Calu3 (cell line): ENCODE measurements at regions not wholly inside any gene's neighbourhood (a gene's known extent, or its start where the extent isn't known, plus 50 kb on each side); places are given as distances from the start of the nearest gene placed in this dataset.

Experiments used
- BruUV-seq: library from RNA; stranded (reverse); fragments of 400-500 nt; replicated peaks from 2 replicates; lab custom pipeline; 2021; lab: Mats Ljungman, UMichigan
- CTCF ChIA-PET: fragments of 300-600 bp; sonication (Branson Sonifier 250); formaldehyde crosslinking; loops from one replicate; lab custom pipeline; 2022; ENCODE audit warnings: antibody characterized with exemption; lab: Charles Lee
- DNase-seq: peaks from one replicate; pipeline ENCODE4 v3.0.0; 2022
- H3K27ac Mint-ChIP-seq: one replicate; pipeline ENCODE4 v1.8.0; 2022; ENCODE audit warnings: mixed read lengths; ENCODE audit not compliant: unreplicated experiment
- H3K27me3 Mint-ChIP-seq: one replicate; pipeline ENCODE4 v1.8.0; 2022; ENCODE audit warnings: mixed read lengths; ENCODE audit not compliant: unreplicated experiment
- H3K36me3 Mint-ChIP-seq: one replicate; pipeline ENCODE4 v1.8.0; 2022; ENCODE audit warnings: mild to moderate bottlenecking, moderate library complexity, mixed read lengths; ENCODE audit not compliant: insufficient read depth, unreplicated experiment
- H3K4me1 Mint-ChIP-seq: one replicate; pipeline ENCODE4 v1.8.0; 2022; ENCODE audit warnings: mild to moderate bottlenecking, low read depth, mixed read lengths; ENCODE audit not compliant: unreplicated experiment
- H3K4me3 Mint-ChIP-seq: one replicate; pipeline ENCODE4 v1.8.0; 2022; ENCODE audit warnings: mild to moderate bottlenecking, low read depth, moderate library complexity, mixed read lengths; ENCODE audit not compliant: unreplicated experiment
- H3K9me3 Mint-ChIP-seq: one replicate; pipeline ENCODE4 v1.8.0; 2022; ENCODE audit warnings: low read depth, mixed read lengths; ENCODE audit not compliant: unreplicated experiment
- CTCF ChIP-seq: fragments of 200-600 bp; IDR thresholded peaks from one replicate; pipeline ENCODE4 v1.8.0; 2022; ENCODE audit warnings: antibody characterized with exemption; ENCODE audit not compliant: unreplicated experiment
- intact Hi-C: fragments of 100-400 bp; cut with micrococcal nuclease; formaldehyde crosslinking; loops from one replicate; pipeline ENCODE4 v1.10.0; 2022; ENCODE audit not compliant: unreplicated experiment

DNA sequence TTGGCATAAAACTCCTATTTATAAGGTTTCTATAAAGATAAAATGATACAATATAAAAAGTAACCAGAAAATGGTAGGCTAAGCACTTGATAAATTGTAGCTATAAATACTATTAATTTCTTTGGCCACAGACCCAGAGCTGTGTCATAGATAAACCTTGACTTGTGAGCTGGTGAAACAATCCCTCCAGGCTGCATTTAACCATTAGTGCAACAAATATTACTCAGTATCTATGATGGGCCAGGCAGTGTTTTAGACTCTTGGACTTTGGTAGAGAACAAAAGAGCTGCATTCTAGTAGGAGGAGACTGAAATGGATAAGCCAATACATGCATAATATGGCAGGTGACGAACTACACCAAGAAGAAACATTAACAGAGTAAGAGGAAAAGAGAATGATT lies 178.1 kb downstream of the BTG1 start:
- Mint-ChIP-seq H3K36me3 (no peaks in the 10 kb centered on the region), H3K27me3 (no peaks in the 10 kb centered on the region), H3K4me1 (no peaks in the 10 kb centered on the region), H3K4me3 (no peak overlapping the region), H3K9me3 (peaks cover 2% of the 10 kb centered on the region), H3K27ac (no peak overlapping the region)
- DNase-seq, result no peak
- no TSS peak for BruUV-seq
- intact Hi-C loops, result no loop called here
- CTCF ChIA-PET, result interaction anchor here (1.0 kb wide), 1 partner anchor 15 kb away, joined by 5 read pairs; no protein-coding TSS in a partner anchor
- no peak for TF ChIP-seq CTCF

GRCh38 chr12:91965781-91966180 lies 179.9 kb downstream of the BTG1 start:
- BruUV-seq, result no TSS peak
- Mint-ChIP-seq H3K4me3 (no peak overlapping the region), H3K36me3 (no peaks in the 10 kb centered on the region), H3K27me3 (no peaks in the 10 kb centered on the region), H3K4me1 (no peaks in the 10 kb centered on the region), H3K9me3 (no peaks in the 10 kb centered on the region), H3K27ac (no peak overlapping the region)
- intact Hi-C loops, result no loop called here
- no peak for TF ChIP-seq CTCF
- CTCF ChIA-PET, result interaction anchor here (0.6 to 0.7 kb wide), 2 partner anchors 1097 to 1810 kb away, joined by 3 to 5 read pairs; no protein-coding TSS in a partner anchor
- no peak for DNase-seq

DNA sequence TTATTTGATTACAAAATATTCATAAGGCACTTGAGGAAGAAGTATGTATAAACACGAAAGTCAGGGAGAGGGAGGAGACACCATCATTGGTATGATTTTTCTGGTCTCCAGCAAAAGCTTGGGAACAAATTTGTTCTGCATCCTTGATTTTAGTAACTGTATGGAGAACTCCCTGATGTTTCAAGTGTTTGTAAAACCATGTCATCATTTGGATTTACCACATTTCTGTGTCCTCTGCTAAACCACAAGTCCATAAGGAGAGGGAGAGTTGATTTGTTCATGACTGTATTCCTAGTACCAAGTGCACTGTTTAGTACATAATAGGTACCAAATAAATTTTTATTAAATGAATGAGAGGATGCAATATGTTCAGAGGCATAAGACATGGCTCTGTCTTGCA lies 181.1 kb downstream of the BTG1 start:
- H3K4me3 Mint-ChIP-seq, result no peak overlapping the region
- BruUV-seq, result no TSS peak
- DNase-seq, result no peak
- no peaks in the 10 kb centered on the region for H3K4me1 Mint-ChIP-seq
- H3K27me3 Mint-ChIP-seq, result no peaks in the 10 kb centered on the region
- intact Hi-C loops, result no loop called here
- H3K9me3 Mint-ChIP-seq, result no peaks in the 10 kb centered on the region
- CTCF ChIA-PET, result no interaction called here
- H3K36me3 Mint-ChIP-seq, result no peaks in the 10 kb centered on the region
- no peak for TF ChIP-seq CTCF
- no peak overlapping the region for H3K27ac Mint-ChIP-seq

GRCh38 chr12:91959220-91959619 lies 186.4 kb downstream of the BTG1 start:
- peaks cover 10% of the 10 kb centered on the region for H3K4me1 Mint-ChIP-seq
- CTCF ChIA-PET, result no interaction called here
- intact Hi-C loops, result loop anchor here (10.0 kb wide), 2 partner anchors 574 to 596 kb away; no protein-coding TSS in a partner anchor
- no peak for DNase-seq
- no peaks in the 10 kb centered on the region for H3K27me3 Mint-ChIP-seq
- BruUV-seq, result no TSS peak
- H3K4me3 Mint-ChIP-seq, result no peak overlapping the region
- H3K9me3 Mint-ChIP-seq, result no peaks in the 10 kb centered on the region
- no peak for TF ChIP-seq CTCF
- no peak overlapping the region for H3K27ac Mint-ChIP-seq
- no peaks in the 10 kb centered on the region for H3K36me3 Mint-ChIP-seq
